DND-41 (cell line): ENCODE measurements at regions not wholly inside any gene's neighbourhood (a gene's known extent, or its start where the extent isn't known, plus 50 kb on each side); places are given as distances from the start of the nearest gene placed in this dataset.

Experiments used
- ATAC-seq: fragments of 200-7000 bp; cut with Tn5 transposase; 3 replicates; pipeline ENCODE4 v1.9.1; 2021; ENCODE audit warnings: low read depth; ENCODE audit not compliant: insufficient read depth
- DNase-seq: peaks from one replicate; pipeline ENCODE4 v3.0.0-alpha.2; 2020
- H2AFZ ChIP-seq: 2 replicates; pipeline ENCODE4 v1.6.0; 2012; ENCODE audit warnings: low read depth, low read length
- H3K27ac ChIP-seq: 2 replicates; pipeline ENCODE4 v1.5.1; 2012; ENCODE audit warnings: low read length, inconsistent platforms
- H3K27me3 ChIP-seq: fragments of 200-600 bp; sonication (generic); 2 replicates; pipeline ENCODE4 v1.6.0; 2012; ENCODE audit warnings: low read length, mild to moderate bottlenecking, inconsistent platforms; ENCODE audit not compliant: insufficient read depth, poor library complexity
- H3K36me3 ChIP-seq: 2 replicates; pipeline ENCODE4 v1.5.1; 2012; ENCODE audit warnings: low read length, inconsistent platforms; ENCODE audit not compliant: insufficient read depth
- H3K4me1 ChIP-seq: 2 replicates; pipeline ENCODE4 v1.5.1; 2012; ENCODE audit warnings: mild to moderate bottlenecking, low read length; ENCODE audit not compliant: insufficient read depth
- H3K4me2 ChIP-seq: 2 replicates; pipeline ENCODE4 v1.6.0; 2012; ENCODE audit warnings: mild to moderate bottlenecking, moderate library complexity, low read length, inconsistent platforms; ENCODE audit not compliant: insufficient read depth
- H3K4me3 ChIP-seq, 2 experiments: fragments of 200-600 bp in 1 of 2; shearing (Covaris generic) in 1 of 2; 2 replicates each; pipeline ENCODE4 v1.5.1; 2012 to 2016; ENCODE audit warnings: inconsistent platforms in 2 of 2, low read length in 2 of 2, mild to moderate bottlenecking in 2 of 2, low read depth in 1 of 2, moderate library complexity in 1 of 2
- H3K79me2 ChIP-seq: 2 replicates; pipeline ENCODE4 v1.6.0; 2012; ENCODE audit warnings: low read length, inconsistent platforms; ENCODE audit not compliant: insufficient read depth
- H3K9ac ChIP-seq: 2 replicates; pipeline ENCODE4 v1.6.0; 2012; ENCODE audit warnings: low read depth, mild to moderate bottlenecking, inconsistent platforms, low read length, moderate library complexity
- H3K9me3 ChIP-seq: 2 replicates; pipeline ENCODE4 v1.5.1; 2012; ENCODE audit warnings: low read length, moderate library complexity, mild to moderate bottlenecking, inconsistent platforms; ENCODE audit not compliant: insufficient read depth, severe bottlenecking
- H4K20me1 ChIP-seq: 2 replicates; pipeline ENCODE4 v1.6.0; 2012; ENCODE audit warnings: low read length; ENCODE audit not compliant: insufficient read depth
- EZH2 ChIP-seq: IDR thresholded peaks from 3 replicates; pipeline ENCODE4 v1.6.1; 2012; ENCODE audit warnings: borderline replicate concordance, low read depth, mild to moderate bottlenecking, moderate library complexity, low read length, inconsistent platforms; ENCODE audit not compliant: severe bottlenecking
- TF ChIP-seq, protein P1 (sequence below): IDR thresholded peaks from 2 replicates; pipeline ENCODE4 v1.5.1; 2012; ENCODE audit warnings: borderline replicate concordance, low read length, moderate library complexity, mild to moderate bottlenecking; ENCODE audit not compliant: poor library complexity, severe bottlenecking; ENCODE audit errors: extremely low read depth

DNA sequence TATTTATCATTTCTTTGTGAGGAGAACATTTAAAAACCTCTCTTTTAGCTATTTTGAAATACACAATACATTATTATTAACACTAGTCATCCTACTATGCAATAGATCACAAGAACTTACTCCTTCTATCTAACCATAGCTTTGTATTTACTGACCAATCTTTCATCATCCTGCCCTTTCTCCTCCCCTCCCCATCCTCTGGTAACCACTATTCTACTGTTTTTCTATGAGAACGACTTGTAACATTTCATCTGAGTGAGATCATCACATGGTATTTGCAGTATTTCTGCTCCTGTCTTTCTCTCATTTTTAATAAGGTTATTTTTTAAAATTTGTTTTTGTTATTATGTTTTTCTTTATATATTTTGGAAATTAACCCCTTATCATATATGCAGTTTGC lies 331.8 kb downstream of the TEX13C start:
- Histone ChIP-seq H3K4me1 (no peaks in the 10 kb centered on the region), H3K9me3 (no peaks in the 10 kb centered on the region), H3K9ac (no peak overlapping the region), H3K4me2 (no peak overlapping the region), H2AFZ (no peak overlapping the region), H3K27ac (no peak overlapping the region), H3K27me3 (no peaks in the 10 kb centered on the region), H3K36me3 (no peaks in the 10 kb centered on the region), H3K79me2 (no peaks in the 10 kb centered on the region), H3K4me3 (no peak overlapping the region), H4K20me1 (no peaks in the 10 kb centered on the region)
- ATAC-seq: no peak
- DNase-seq: no peak
- TF ChIP-seq, protein P1, sequence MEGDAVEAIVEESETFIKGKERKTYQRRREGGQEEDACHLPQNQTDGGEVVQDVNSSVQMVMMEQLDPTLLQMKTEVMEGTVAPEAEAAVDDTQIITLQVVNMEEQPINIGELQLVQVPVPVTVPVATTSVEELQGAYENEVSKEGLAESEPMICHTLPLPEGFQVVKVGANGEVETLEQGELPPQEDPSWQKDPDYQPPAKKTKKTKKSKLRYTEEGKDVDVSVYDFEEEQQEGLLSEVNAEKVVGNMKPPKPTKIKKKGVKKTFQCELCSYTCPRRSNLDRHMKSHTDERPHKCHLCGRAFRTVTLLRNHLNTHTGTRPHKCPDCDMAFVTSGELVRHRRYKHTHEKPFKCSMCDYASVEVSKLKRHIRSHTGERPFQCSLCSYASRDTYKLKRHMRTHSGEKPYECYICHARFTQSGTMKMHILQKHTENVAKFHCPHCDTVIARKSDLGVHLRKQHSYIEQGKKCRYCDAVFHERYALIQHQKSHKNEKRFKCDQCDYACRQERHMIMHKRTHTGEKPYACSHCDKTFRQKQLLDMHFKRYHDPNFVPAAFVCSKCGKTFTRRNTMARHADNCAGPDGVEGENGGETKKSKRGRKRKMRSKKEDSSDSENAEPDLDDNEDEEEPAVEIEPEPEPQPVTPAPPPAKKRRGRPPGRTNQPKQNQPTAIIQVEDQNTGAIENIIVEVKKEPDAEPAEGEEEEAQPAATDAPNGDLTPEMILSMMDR: no peak
- TF ChIP-seq EZH2: no peak

DNA sequence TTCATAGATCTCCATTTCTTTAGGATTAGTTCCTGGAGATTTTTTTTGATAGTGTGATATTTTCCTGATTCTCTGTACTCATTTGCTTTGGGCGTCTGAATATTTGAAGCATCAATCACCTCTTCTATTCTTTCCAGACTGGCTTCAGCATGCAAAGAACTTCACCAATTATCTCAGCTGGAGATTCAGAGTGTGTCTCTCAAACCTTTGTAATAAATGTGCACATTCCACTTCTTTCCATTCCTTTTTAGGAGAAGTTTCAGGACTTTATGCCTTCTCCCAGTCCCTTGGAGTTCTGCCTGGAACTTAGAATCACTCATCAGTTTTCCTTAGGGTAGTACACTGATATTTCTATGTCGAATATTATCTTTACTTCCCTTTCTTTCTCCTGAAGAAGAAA lies 334.8 kb downstream of the TEX13C start:
- Histone ChIP-seq H3K36me3 (no peaks in the 10 kb centered on the region), H3K4me2 (no peak overlapping the region), H3K9ac (no peak overlapping the region), H3K27ac (no peak overlapping the region), H3K4me1 (no peaks in the 10 kb centered on the region), H3K79me2 (no peaks in the 10 kb centered on the region), H4K20me1 (no peaks in the 10 kb centered on the region), H3K9me3 (no peaks in the 10 kb centered on the region), H2AFZ (no peak overlapping the region), H3K4me3 (no peak overlapping the region), H3K27me3 (no peaks in the 10 kb centered on the region)
- TF ChIP-seq, protein P1: no peak
- TF ChIP-seq EZH2: no peak
- ATAC-seq (no peak), DNase-seq (no peak)

DNA sequence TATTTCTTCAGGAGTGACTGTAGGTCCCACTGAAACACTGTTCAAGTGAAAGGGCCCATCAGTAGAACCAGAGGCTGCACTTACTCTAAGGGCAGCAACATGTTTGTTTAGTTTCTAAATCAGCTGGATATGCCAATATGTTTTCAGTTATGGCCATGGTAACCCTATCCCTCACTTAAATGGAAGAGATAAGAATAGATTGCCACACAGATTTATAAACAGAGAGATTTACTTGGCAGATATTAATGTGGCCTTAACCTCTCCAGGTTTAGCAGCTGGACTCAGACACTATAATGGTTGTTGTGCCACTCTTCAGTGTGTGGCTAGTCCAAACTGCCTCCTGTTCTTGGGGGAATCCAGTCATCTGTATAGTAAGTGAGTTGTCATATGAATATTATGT lies 354.1 kb downstream of the TEX13C start:
- H3K4me2 ChIP-seq: no peak overlapping the region
- H3K9ac ChIP-seq: no peak overlapping the region
- ATAC-seq (no peak), DNase-seq (no peak)
- no peak overlapping the region for H3K4me3 ChIP-seq
- H2AFZ ChIP-seq: no peak overlapping the region
- H4K20me1 ChIP-seq: no peaks in the 10 kb centered on the region
- no peak overlapping the region for H3K27ac ChIP-seq
- no peaks in the 10 kb centered on the region for H3K9me3 ChIP-seq
- no peaks in the 10 kb centered on the region for H3K79me2 ChIP-seq
- TF ChIP-seq, protein P1: no peak
- TF ChIP-seq EZH2: no peak
- H3K36me3 ChIP-seq: no peaks in the 10 kb centered on the region
- no peaks in the 10 kb centered on the region for H3K27me3 ChIP-seq
- no peaks in the 10 kb centered on the region for H3K4me1 ChIP-seq

DNA sequence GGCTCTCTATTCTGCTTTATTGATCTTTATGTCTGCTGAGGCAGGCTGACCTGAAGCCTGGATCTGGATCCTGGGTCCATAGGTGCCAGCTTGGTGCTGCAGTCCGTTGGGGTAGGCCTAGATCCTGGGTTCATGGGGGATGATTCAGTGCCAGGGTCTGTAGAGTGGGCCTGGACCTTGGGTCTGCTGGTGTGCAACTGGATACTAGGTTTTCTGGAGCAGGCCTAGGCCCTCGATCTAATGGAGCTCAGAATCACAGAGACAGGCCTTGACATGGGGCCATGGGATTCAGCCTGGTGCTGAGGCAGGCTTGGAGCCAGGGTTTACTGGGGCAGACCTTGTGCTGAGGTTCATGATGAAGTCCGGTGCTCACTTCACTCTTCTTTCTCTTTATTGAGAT lies 358.6 kb downstream of the TEX13C start:
- H4K20me1 ChIP-seq: no peaks in the 10 kb centered on the region
- no peak overlapping the region for H3K9ac ChIP-seq
- H3K79me2 ChIP-seq: no peaks in the 10 kb centered on the region
- H3K27me3 ChIP-seq: no peaks in the 10 kb centered on the region
- TF ChIP-seq EZH2: no peak
- TF ChIP-seq, protein P1: no peak
- H2AFZ ChIP-seq: no peak overlapping the region
- H3K4me1 ChIP-seq: no peaks in the 10 kb centered on the region
- no peak overlapping the region for H3K27ac ChIP-seq
- H3K4me3 ChIP-seq: no peak overlapping the region
- no peaks in the 10 kb centered on the region for H3K36me3 ChIP-seq
- DNase-seq: no peak
- no peak overlapping the region for H3K4me2 ChIP-seq
- ATAC-seq: no peak
- H3K9me3 ChIP-seq: no peaks in the 10 kb centered on the region
